CD4-positive, alpha-beta T cell treated with Interleukin-1 beta for 1 hour (primary cell): ENCODE measurements at regions not wholly inside any gene's neighbourhood (a gene's known extent, or its start where the extent isn't known, plus 50 kb on each side); places are given as distances from the start of the nearest gene placed in this dataset.

Source experiments
- DNase-seq, 2 donors: peaks; one replicate each; pipeline ENCODE4 v3.0.0-alpha.2; 2020 to 2022

- no peak for DNase-seq
These were observed 209.2 kb upstream of the CDIN1 start for GRCh38 chr15:36370051-36370730.

- DNase-seq: no peak
These were observed 208.7 kb upstream of the CDIN1 start for GRCh38 chr15:36370731-36371112.

DNA sequence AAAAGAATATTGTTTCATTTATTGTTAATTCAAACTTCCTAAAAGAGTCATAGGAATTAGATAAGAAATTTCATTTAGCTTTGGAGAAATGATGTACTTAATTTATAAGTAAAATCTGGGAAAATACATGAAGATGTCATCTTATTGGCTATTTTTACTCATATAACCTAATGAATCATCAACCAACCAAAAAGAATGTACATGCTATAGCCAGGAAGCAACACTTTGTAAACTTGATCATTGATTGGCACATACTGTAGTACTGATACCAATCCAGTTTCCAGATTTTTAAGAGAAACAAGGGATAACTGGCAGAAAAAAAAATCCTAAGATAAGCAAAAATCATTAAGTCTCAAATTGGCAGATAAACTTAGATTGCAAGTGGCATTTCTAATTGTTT, 207.9 kb upstream of the CDIN1 start:
- no peak for DNase-seq

DNA sequence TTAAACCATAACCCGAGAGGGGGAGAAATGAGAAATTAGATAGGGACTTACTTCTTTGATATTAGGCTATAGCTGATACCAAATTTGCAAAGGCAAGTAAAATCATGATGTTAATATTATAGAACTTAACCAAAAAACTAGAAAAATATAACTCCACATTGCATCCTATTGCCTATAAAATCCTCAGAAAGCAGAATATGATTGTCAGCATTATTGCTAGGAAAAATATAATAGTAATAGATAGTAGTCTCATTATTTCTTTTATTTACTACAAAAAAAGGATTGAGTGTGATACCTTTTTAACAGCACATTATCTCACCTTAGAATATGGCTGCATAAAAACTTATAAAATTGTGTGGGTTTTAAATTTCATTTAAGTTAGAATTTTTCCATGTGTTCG, 206.5 kb upstream of the CDIN1 start:
- no peak for DNase-seq

GRCh38 chr15:36373550-36373949, 205.9 kb upstream of the CDIN1 start:
- no peak for DNase-seq

DNA sequence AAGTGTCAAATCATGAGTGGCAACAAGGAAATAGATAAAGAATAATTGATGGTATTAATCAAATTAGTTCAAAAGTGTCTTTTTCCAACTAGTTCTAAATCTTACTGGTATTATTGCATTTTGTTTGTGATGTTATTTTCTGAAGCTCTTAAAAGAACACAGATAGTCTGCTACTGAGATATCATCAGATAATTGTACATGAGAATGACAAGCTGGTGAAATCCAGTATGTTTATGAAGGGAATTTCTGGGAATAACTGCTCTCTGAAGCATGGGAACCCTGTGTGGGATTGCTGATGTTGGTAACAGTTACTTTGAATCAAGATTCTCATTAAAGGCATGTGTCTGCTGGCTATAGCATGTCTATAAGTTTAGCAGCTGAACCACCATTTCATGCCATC, 190.3 kb upstream of the CDIN1 start:
- DNase-seq: no peak

DNA sequence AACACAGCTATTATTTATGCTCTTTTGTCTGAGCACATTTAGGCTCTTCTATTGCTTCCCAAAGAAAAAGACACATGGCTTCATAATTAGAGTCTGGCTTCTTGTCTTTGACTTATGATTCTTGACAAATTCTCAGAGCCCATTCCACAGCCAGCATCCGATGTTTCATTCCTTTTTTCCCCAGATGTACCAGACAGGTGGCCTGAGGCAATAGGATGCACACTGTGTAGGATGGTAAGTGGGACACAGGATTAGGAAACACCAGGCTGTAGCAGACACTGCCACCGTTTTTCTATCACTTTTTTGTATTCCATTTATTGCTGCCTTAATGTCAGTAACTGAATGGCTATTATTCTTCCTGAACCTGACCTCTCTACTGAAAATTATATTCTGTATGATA, 188.9 kb upstream of the CDIN1 start:
- DNase-seq: no peak

DNA sequence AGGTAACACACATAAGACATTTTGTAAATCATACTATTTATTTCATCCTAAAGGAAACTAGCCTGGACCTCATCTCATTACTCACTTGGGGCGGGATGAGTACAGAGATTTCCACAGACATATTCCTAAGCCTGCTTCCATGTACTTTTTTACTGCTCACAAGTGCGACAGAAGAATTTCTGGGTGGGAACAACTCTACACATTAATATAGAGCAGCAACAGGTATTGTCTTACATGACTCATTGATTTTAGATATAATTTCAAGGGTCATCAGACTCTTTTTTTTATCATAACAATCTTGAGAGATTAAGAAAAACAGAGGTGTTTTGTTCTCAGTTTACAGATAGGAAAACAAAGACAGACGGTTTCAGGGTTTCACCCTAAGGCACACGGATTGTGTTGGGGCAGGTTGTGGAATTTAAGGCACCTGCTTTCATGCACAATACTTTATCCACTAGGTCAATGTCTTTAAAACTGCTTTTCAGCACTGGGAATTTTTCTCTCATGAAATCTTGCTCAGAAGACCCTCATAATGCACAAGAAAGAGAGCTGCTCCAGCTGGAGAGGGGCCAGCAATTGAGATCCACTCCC, 186.7 kb upstream of the CDIN1 start:
- no peak for DNase-seq

GRCh38 chr15:36398212-36398611, 181.2 kb upstream of the CDIN1 start:
- DNase-seq: no peak

DNA sequence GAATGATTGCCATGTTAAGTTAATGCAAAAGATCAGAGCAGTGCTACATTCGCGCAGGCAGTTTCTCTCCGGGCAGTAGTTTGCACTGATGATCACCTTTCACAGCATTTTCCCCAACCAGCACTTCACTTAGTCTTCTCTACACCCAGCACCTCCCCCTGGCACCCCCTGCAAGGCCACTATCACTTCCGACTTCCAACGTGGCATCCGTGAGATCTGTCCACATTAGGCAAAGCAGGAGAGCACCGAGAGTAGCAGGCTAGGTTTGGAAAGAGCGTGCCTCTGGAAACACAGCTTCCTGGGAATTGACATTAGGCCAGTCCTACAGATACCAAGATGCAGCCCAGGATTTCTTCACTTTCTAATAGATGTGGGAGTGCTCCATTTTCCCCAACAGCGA, 180.2 kb upstream of the CDIN1 start:
- DNase-seq: no peak

- DNase-seq: no peak
These were observed 178.4 kb upstream of the CDIN1 start for GRCh38 chr15:36400936-36401585.

DNA sequence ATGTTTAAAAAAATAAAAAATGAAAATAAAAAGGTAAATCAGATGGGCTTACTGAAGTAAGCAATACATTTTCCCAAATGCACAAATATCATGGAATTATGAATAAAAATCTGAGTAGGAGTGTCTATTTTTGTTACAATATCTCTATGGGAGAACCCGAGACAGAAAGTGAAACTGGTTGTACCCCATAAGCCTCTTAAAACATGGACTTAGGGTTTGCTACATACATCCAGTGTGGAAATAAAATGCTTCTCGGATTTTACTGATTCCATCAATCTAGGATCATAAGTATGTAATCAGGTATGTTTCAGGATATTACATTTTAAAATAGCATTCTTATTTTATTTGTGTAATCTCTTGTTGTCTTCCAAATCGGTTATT, 177.8 kb upstream of the CDIN1 start:
- DNase-seq: no peak

DNA sequence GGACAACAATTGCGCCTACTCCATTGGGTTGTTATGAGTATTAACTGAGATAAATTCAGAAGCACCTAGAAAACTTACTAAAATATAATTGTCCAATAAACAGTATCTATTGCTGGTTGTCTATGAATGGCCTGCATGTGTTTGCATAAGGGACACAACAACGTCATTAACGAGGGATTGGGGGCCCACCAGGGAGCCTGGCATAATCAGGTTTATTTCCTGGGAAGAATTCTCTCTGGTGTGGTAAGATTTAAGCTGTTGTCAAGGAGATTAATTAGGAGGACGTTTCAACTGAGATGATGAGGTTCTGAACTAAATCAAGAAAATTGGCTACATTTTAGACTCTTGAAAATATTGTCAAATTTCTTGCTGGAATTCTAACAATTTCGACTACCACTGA, 176.1 kb upstream of the CDIN1 start:
- DNase-seq: no peak

GRCh38 chr15:36406366-36406765, 173.1 kb upstream of the CDIN1 start:
- DNase-seq: no peak

DNA sequence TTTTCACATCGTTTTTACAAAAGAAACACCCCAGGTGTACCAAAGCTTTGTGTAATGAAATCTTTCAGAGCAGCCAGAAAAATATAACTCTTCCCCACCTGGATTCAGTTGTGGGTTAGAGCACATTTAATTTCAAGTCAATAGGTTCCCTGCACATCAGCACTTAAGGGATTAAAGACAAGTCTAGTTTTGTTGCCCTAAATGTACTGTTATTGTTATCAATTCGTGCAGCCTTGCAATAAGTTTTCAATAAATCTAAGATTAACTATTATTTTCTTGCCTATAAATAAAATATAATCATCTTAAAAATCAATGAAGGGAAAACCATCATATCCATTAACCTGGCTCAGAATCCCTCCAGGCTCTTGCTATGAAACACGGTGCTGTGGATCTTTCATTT, 172.5 kb upstream of the CDIN1 start:
- no peak for DNase-seq

- DNase-seq: no peak
These were observed 171.8 kb upstream of the CDIN1 start for GRCh38 chr15:36407647-36408046.

GRCh38 chr15:36409819-36410218, 169.6 kb upstream of the CDIN1 start:
- DNase-seq: no peak

GRCh38 chr15:36414670-36415069, 164.8 kb upstream of the CDIN1 start:
- no peak for DNase-seq

DNA sequence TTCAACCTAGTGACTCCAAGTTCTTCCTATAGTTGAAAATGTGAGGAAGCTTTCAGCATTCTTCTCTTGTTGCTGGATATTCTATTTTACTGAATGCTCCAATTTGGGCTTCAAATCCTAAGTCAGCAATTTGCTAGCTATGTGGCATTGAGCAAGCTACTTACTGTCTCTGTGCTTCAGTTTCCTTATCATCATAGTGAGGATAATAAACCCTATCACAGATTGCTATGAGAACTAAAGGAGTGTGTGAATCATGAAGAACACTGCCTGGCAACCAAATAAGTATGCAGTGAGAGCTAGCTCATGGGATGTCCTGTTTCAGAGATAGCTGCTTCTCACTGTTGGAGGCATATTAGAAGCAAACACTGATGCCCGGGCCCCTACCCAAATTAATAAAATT, 163.8 kb upstream of the CDIN1 start:
- no peak for DNase-seq

DNA sequence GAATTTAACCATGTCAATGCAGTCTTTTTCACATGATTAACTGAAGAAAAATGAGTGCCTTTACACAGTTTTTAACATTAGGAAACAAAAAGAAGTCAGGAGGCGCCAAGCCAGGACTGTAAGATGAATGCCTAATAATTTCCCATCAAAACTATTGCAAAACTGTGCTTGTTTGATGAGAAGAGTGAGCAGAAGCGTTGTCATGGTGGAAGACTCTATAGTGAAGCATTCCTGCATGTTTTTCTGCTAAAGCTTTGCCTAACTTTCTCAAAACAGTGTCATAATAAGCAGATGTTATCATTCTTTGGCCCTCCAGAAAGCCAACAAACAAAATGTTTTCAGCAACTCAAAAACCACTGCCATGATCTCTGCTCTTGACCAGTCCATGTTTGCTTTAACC, 156.8 kb upstream of the CDIN1 start:
- no peak for DNase-seq

DNA sequence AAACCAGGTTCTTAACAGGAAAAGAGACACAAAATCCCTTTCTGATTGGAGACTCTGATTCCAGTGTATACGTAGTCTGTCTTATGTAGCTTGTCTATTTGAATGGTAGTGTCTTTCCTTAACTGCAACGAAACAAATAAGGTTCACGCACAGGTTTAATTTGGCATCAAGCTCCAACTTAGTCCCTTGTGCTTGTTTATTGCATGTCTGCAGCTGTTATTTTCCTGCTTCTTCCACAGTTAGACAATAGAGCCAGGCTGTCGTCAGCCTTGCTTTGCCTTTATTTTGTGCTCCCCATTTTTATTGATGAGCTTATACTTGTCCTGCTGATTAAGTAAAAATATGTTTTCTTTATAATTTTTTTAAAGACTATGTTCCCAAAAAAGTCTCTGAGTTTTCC, 152.7 kb upstream of the CDIN1 start:
- no peak for DNase-seq

DNA sequence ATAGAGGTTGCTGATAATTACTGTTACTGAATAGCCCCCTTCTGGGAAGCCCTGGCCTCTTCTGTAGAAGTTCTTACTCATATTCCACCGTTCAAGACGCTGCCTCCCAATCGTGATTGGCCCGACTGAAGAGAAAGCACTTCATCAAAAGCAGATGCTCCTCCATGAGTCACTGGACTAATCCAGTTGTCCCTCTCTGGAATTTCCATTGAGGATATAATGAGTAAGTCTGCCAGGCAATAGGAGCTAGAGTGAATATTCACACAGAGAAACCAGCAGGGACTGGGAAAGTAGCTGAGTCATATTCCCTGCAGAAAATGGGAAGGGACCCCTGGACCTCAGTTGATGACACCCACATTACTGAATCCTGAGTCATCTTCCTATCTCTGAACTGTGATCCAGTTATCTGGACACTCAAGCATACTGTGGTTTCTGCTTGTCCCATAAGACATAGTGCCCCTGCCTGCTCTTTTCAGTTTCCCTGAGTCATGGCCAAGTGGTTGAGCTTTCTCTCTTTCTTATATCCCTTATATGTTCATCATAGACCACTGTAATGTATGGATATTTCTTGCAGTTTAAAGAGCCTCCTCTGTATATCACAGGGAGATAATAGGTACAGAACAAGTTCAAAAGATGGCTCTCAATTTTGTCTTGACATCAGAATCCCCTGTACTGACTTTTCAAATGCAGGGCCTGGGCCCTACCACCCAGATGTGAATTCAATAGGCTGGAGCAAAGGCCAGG, 151.2 kb upstream of the CDIN1 start:
- no peak for DNase-seq

DNA sequence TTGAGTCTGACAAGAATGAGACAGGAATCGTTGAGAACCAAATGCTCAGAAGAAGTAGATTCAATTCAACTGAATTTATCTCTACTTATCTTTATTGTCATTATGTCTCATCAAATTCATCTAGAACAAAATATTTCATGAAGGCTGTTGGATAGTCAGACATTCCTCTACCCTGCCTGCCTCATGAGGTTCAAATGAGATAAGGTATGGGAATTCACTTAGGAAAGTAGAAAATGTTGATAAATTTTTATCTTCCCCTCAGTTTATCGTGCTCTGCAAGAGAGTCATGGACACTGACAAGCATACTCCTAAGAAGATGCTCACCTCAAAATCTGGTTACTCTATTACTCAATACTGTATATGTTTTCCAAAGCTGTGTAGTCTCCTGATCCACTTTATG, 149.7 kb upstream of the CDIN1 start:
- DNase-seq: no peak

DNA sequence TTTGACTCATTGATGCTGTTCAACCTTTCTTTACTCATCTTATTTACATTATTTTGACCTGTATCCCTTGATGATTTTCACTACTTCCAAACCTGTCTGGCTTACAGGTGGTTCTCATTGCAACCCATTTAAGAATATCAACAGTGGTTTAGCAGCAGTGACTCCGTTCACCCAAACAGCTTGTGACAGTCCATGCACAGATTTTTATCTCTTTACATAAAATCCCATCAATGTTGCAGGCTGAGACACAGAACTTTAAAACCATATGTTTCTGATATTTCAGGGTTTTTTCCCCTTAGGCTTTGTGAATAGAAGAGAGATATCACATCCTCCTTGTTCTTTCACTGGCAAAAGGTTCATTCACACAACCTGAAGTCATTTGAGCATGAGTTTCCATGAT, 149.1 kb upstream of the CDIN1 start:
- no peak for DNase-seq
